IMR-90 (cell line): ENCODE measurements at regions not wholly inside any gene's neighbourhood (a gene's known extent, or its start where the extent isn't known, plus 50 kb on each side); places are given as distances from the start of the nearest gene placed in this dataset.

Experiments
- ATAC-seq: fragments of 200-7000 bp; cut with Tn5 transposase; 2 replicates; pipeline ENCODE4 v1.9.1; 2020; ENCODE audit warnings: low read depth, mild to moderate bottlenecking, moderate library complexity
- BruUV-seq: library from RNA; stranded (reverse); fragments of 400-500 nt; replicated peaks from 2 replicates; lab custom pipeline; 2021; lab: Mats Ljungman, UMichigan
- CTCF ChIA-PET: fragments of 300-600 bp; formaldehyde crosslinking; extraction: SDS; loops from one replicate; lab custom pipeline; 2021; ENCODE audit warnings: antibody characterized with exemption; lab: Yijun Ruan, JAX
- POLR2A ChIA-PET: fragments of 300-600 bp; sonication (Branson Sonifier 250); formaldehyde crosslinking; loops from one replicate; lab custom pipeline; 2022; ENCODE audit warnings: antibody characterized with exemption; ENCODE audit not compliant: unreplicated experiment; lab: Charles Lee
- DNase-seq: peaks from one replicate; pipeline ENCODE4 v3.0.0; 2013
- H2AFZ ChIP-seq: replicated peaks from 2 replicates; pipeline ENCODE3; 2013; ENCODE audit warnings: low read length, mild to moderate bottlenecking; ENCODE audit not compliant: poor library complexity
- H2AK5ac ChIP-seq: 2 replicates; pipeline ENCODE4 v1.6.1; 2013; ENCODE audit warnings: low read depth, low read length, inconsistent platforms
- H2AK9ac ChIP-seq: replicated peaks from 2 replicates; pipeline ENCODE3; 2013; ENCODE audit warnings: mild to moderate bottlenecking, low read depth, low read length, moderate library complexity; ENCODE audit not compliant: poor library complexity
- H2BK120ac ChIP-seq: 2 replicates; pipeline ENCODE4 v1.6.1; 2013; ENCODE audit warnings: low read depth, low read length, inconsistent platforms
- H2BK15ac ChIP-seq: 3 replicates; pipeline ENCODE4 v1.6.1; 2013; ENCODE audit warnings: low read depth, low read length, inconsistent platforms
- H2BK20ac ChIP-seq: 2 replicates; pipeline ENCODE4 v1.6.1; 2013; ENCODE audit warnings: low read depth, mild to moderate bottlenecking, inconsistent platforms, low read length, moderate library complexity
- H2BK5ac ChIP-seq: 2 replicates; pipeline ENCODE4 v1.6.1; 2013; ENCODE audit warnings: mild to moderate bottlenecking, low read depth, low read length, inconsistent platforms; ENCODE audit not compliant: poor library complexity, severe bottlenecking
- H3K14ac ChIP-seq: replicated peaks from 2 replicates; pipeline ENCODE4 v1.6.1; 2013; ENCODE audit warnings: low read depth, low read length, inconsistent platforms
- H3K18ac ChIP-seq: 2 replicates; pipeline ENCODE4 v1.6.1; 2013; ENCODE audit warnings: low read depth, low read length, control low read depth
- H3K23ac ChIP-seq: 2 replicates; pipeline ENCODE4 v1.6.1; 2013; ENCODE audit warnings: low read depth, low read length, inconsistent platforms
- H3K27ac ChIP-seq: 2 replicates; pipeline ENCODE4 v1.5.1; 2013; ENCODE audit warnings: mild to moderate bottlenecking, control low read depth, low read length; ENCODE audit not compliant: insufficient read depth
- H3K27me3 ChIP-seq: 2 replicates; pipeline ENCODE4 v1.6.1; 2013; ENCODE audit warnings: low read length; ENCODE audit not compliant: control insufficient read depth, insufficient read depth
- H3K36me3 ChIP-seq: 2 replicates; pipeline ENCODE4 v1.6.1; 2013; ENCODE audit warnings: low read length, mixed read lengths; ENCODE audit not compliant: control insufficient read depth, insufficient read depth
- H3K4ac ChIP-seq: 2 replicates; pipeline ENCODE4 v1.6.1; 2013; ENCODE audit warnings: low read depth, low read length, inconsistent platforms
- H3K4me1 ChIP-seq: 2 replicates; pipeline ENCODE4 v1.6.1; 2013; ENCODE audit warnings: low read length, mixed read lengths; ENCODE audit not compliant: control insufficient read depth, insufficient read depth
- H3K4me2 ChIP-seq: 2 replicates; pipeline ENCODE4 v1.6.1; 2013; ENCODE audit warnings: low read depth, mild to moderate bottlenecking, control low read depth, low read length, moderate library complexity
- H3K4me3 ChIP-seq: 2 replicates; pipeline ENCODE4 v1.5.1; 2013; ENCODE audit warnings: low read depth, mild to moderate bottlenecking, control low read depth, low read length, moderate library complexity; ENCODE audit not compliant: insufficient read depth
- H3K56ac ChIP-seq: 2 replicates; pipeline ENCODE4 v1.6.1; 2013; ENCODE audit warnings: low read length, inconsistent platforms; ENCODE audit not compliant: insufficient read depth; ENCODE audit errors: extremely low read depth
- H3K79me1 ChIP-seq, 2 experiments: 2 replicates each; pipeline ENCODE4 v1.6.1; 2013; ENCODE audit warnings: low read length in 2 of 2, inconsistent platforms in 1 of 2, low read depth in 1 of 2
- H3K9ac ChIP-seq: 2 replicates; pipeline ENCODE4 v1.6.1; 2013; ENCODE audit warnings: low read depth, low read length, control low read depth
- H3K9me1 ChIP-seq: 2 replicates; pipeline ENCODE4 v1.6.1; 2013; ENCODE audit warnings: low read length, inconsistent platforms; ENCODE audit not compliant: insufficient read depth
- H3K9me3 ChIP-seq: 2 replicates; pipeline ENCODE4 v1.6.1; 2013; ENCODE audit warnings: low read length; ENCODE audit not compliant: control insufficient read depth, insufficient read depth
- H4K20me1 ChIP-seq: 2 replicates; pipeline ENCODE4 v1.6.1; 2013; ENCODE audit warnings: low read length, inconsistent platforms; ENCODE audit not compliant: insufficient read depth
- H4K5ac ChIP-seq: 2 replicates; pipeline ENCODE4 v1.6.1; 2013; ENCODE audit warnings: mild to moderate bottlenecking, low read depth, low read length, control low read depth
- H4K8ac ChIP-seq, 2 experiments: 2 replicates each; pipeline ENCODE4 v1.6.1; 2013; ENCODE audit warnings: low read depth in 2 of 2, low read length in 2 of 2, control low read depth in 1 of 2, inconsistent platforms in 1 of 2
- H4K91ac ChIP-seq: 2 replicates; pipeline ENCODE4 v1.6.1; 2013; ENCODE audit warnings: low read depth, low read length, inconsistent platforms; ENCODE audit not compliant: insufficient read depth
- BHLHE40 ChIP-seq: fragments of 150-350 bp; IDR thresholded peaks from 2 replicates; pipeline ENCODE4 v1.6.1; 2016; ENCODE audit warnings: mild to moderate bottlenecking, low read depth, low read length
- CEBPB ChIP-seq: IDR thresholded peaks from 2 replicates; pipeline ENCODE4 v1.6.1; 2012; ENCODE audit warnings: low read depth, low read length, improper control_type of control experiment
- CHD1 ChIP-seq: IDR thresholded peaks from 2 replicates; pipeline ENCODE4 v1.6.1; 2012; ENCODE audit warnings: low read depth, low read length, improper control_type of control experiment
- FOS ChIP-seq: fragments of 150-350 bp; IDR thresholded peaks from 2 replicates; pipeline ENCODE4 v1.6.1; 2016; ENCODE audit warnings: low read depth, low read length
- MAZ ChIP-seq: IDR thresholded peaks from 2 replicates; pipeline ENCODE4 v1.6.1; 2012; ENCODE audit warnings: low read depth, mild to moderate bottlenecking, low read length, improper control_type of control experiment, moderate library complexity, borderline replicate concordance
- MXI1 ChIP-seq: IDR thresholded peaks from 2 replicates; pipeline ENCODE4 v1.6.1; 2012; ENCODE audit warnings: low read depth, mild to moderate bottlenecking, low read length, moderate library complexity, borderline replicate concordance
- NFE2L2 ChIP-seq: fragments of 150-350 bp; IDR thresholded peaks from 2 replicates; pipeline ENCODE4 v1.6.1; 2016; ENCODE audit warnings: low read depth, mild to moderate bottlenecking, low read length
- POLR2A ChIP-seq: IDR thresholded peaks from 2 replicates; pipeline ENCODE4 v1.6.1; 2012; ENCODE audit warnings: mild to moderate bottlenecking, low read depth, low read length
- RAD21 ChIP-seq: IDR thresholded peaks from 2 replicates; pipeline ENCODE4 v1.6.1; 2012; ENCODE audit warnings: low read length, improper control_type of control experiment
- RCOR1 ChIP-seq: IDR thresholded peaks from 2 replicates; pipeline ENCODE4 v1.6.1; 2012; ENCODE audit warnings: mild to moderate bottlenecking, low read length, improper control_type of control experiment; ENCODE audit not compliant: insufficient replicate concordance
- RFX5 ChIP-seq: IDR thresholded peaks from 2 replicates; pipeline ENCODE4 v1.8.0; 2012; ENCODE audit warnings: low read depth, mild to moderate bottlenecking, low read length, moderate library complexity
- SMC3 ChIP-seq: fragments of 150-350 bp; IDR thresholded peaks from 2 replicates; pipeline ENCODE4 v1.6.1; 2016; ENCODE audit warnings: low read depth, mild to moderate bottlenecking, antibody characterized with exemption, low read length, moderate library complexity
- WGBS, 2 experiments: methylation state at CpG; one replicate each; pipeline versions ENCODE4 v1.1.5 to v1.1.7; 2013; ENCODE audit warnings: missing lambda C conversion rate in 2 of 2; ENCODE audit not compliant: insufficient read length in 1 of 2; ENCODE audit errors: extremely low coverage in 2 of 2; 5-methylcytosine and 5-hydroxymethylcytosine counted together
- dilution Hi-C: fragments of 300-500 bp; cut with HindIII; formaldehyde crosslinking; loops from one replicate; pipeline ENCODE4 v1.14.3; 2018; ENCODE audit warnings: low sequenced_read_pairs; ENCODE audit not compliant: unreplicated experiment
- in situ Hi-C: fragments of 300-500 bp; cut with MboI; formaldehyde crosslinking; loops from 3 replicates; pipeline ENCODE4 v1.14.3; 2019; ENCODE audit warnings: low sequenced_read_pairs, inconsistent platforms, mixed read lengths
- intact Hi-C: fragments of 100-400 bp; cut with micrococcal nuclease; formaldehyde crosslinking; loops from 2 replicates; pipeline ENCODE4 v1.10.0; 2022
- TF ChIP-seq, protein P1 (sequence below): fragments of 150-350 bp; IDR thresholded peaks from 2 replicates; pipeline ENCODE4 v1.6.1; 2017; ENCODE audit warnings: mild to moderate bottlenecking, antibody characterized with exemption, low read length, low read depth
- TF ChIP-seq, protein P2 (sequence below): conservative IDR thresholded peaks from 2 replicates; pipeline ENCODE4 v1.5.1; 2012; ENCODE audit warnings: mild to moderate bottlenecking, low read depth, low read length, improper control_type of control experiment
- TF ChIP-seq, protein P3 (sequence below): fragments of 150-350 bp; IDR thresholded peaks from 2 replicates; pipeline ENCODE4 v1.6.1; 2016; ENCODE audit warnings: low read depth, mild to moderate bottlenecking, low read length, moderate library complexity, borderline replicate concordance

DNA sequence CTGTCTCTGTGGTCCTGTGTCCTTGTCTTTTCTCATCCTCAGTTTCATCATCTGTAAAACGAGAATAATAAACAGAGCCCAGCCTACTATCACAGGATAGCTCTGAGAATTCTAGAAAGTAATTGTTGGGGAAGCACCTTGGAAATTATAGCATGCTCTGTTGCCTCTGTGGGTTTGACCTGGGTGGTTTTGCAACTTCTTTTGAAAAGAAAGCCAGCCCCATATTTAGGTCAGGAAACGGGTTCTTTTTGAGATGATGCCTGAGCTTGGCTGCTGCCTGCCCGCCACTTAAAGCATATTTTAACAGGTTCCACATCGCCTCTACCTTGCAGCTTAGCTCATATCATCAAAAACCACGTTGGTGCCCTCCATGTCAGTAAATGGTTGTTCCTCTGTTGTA is 111.1 kb downstream of the TLR4 start:
- Histone ChIP-seq H2BK120ac (no peak overlapping the region), H4K91ac (no peak overlapping the region), H3K14ac (no peak overlapping the region), H3K9me3 (peaks cover 4% of the 10 kb centered on the region; the same call in 1 of the 2 replicates), H3K27me3 (no peaks in the 10 kb centered on the region), H3K27ac (no peak overlapping the region), H3K36me3 (no peaks in the 10 kb centered on the region), H3K4ac (no peak overlapping the region), H4K20me1 (no peaks in the 10 kb centered on the region), H2BK20ac (no peak overlapping the region), H2BK15ac (no peak overlapping the region), H3K56ac (no peak overlapping the region), H3K4me3 (no peak overlapping the region), H4K8ac (no peak overlapping the region), H3K4me2 (no peak overlapping the region), H3K9ac (no peak overlapping the region), H2AK9ac (no peak overlapping the region), H3K4me1 (no peaks in the 10 kb centered on the region), H2AK5ac (no peak overlapping the region), H3K9me1 (no peaks in the 10 kb centered on the region), H2AFZ (no peak overlapping the region), H2BK5ac (no peak overlapping the region), H3K18ac (no peak overlapping the region), H4K5ac (no peak overlapping the region), H3K79me1 (no peaks in the 10 kb centered on the region), H3K23ac (no peak overlapping the region)
- ChIA-PET POLR2A (no interaction called here), CTCF (no interaction called here)
- no CpG with 5 or more reads among the region's 5 CpGs for WGBS, 2 experiments
- intact Hi-C loops = no loop called here
- ATAC-seq (no peak), DNase-seq (no peak)
- no peak for TF ChIP-seq FOS
- TF ChIP-seq, protein P1, sequence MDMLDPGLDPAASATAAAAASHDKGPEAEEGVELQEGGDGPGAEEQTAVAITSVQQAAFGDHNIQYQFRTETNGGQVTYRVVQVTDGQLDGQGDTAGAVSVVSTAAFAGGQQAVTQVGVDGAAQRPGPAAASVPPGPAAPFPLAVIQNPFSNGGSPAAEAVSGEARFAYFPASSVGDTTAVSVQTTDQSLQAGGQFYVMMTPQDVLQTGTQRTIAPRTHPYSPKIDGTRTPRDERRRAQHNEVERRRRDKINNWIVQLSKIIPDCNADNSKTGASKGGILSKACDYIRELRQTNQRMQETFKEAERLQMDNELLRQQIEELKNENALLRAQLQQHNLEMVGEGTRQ = no peak
- no peak for TF ChIP-seq RCOR1
- no peak for TF ChIP-seq SMC3
- no peak for TF ChIP-seq MAZ
- TF ChIP-seq, protein P2, sequence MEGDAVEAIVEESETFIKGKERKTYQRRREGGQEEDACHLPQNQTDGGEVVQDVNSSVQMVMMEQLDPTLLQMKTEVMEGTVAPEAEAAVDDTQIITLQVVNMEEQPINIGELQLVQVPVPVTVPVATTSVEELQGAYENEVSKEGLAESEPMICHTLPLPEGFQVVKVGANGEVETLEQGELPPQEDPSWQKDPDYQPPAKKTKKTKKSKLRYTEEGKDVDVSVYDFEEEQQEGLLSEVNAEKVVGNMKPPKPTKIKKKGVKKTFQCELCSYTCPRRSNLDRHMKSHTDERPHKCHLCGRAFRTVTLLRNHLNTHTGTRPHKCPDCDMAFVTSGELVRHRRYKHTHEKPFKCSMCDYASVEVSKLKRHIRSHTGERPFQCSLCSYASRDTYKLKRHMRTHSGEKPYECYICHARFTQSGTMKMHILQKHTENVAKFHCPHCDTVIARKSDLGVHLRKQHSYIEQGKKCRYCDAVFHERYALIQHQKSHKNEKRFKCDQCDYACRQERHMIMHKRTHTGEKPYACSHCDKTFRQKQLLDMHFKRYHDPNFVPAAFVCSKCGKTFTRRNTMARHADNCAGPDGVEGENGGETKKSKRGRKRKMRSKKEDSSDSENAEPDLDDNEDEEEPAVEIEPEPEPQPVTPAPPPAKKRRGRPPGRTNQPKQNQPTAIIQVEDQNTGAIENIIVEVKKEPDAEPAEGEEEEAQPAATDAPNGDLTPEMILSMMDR = no peak
- TF ChIP-seq BHLHE40 = no peak
- no peak for TF ChIP-seq POLR2A
- TF ChIP-seq CHD1 = no peak
- no peak for TF ChIP-seq CEBPB
- TF ChIP-seq NFE2L2 = no peak
- TF ChIP-seq, protein P3, sequence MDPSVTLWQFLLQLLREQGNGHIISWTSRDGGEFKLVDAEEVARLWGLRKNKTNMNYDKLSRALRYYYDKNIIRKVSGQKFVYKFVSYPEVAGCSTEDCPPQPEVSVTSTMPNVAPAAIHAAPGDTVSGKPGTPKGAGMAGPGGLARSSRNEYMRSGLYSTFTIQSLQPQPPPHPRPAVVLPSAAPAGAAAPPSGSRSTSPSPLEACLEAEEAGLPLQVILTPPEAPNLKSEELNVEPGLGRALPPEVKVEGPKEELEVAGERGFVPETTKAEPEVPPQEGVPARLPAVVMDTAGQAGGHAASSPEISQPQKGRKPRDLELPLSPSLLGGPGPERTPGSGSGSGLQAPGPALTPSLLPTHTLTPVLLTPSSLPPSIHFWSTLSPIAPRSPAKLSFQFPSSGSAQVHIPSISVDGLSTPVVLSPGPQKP = no peak
- no peak for TF ChIP-seq RAD21
- TF ChIP-seq RFX5 = no peak
- no peak for TF ChIP-seq MXI1
- BruUV-seq = no TSS peak
- dilution Hi-C loops = no loop called here
- in situ Hi-C loops = no loop called here
